Pons (tissue), 1 donor: ENCODE measurements at regions not wholly inside any gene's neighbourhood (a gene's known extent, or its start where the extent isn't known, plus 50 kb on each side); places are given as distances from the start of the nearest gene placed in this dataset.
A peak's percentile ranks its signal among the peaks of the same experiment; 100 is the strongest.

ENCODE experiments used
- DNase-seq: peaks from one replicate; pipeline ENCODE4 v3.0.0-alpha.2; 2016; ENCODE audit warnings: low spot score

GRCh38 chr16:54443352-54443751 is 156.8 kb upstream of the IRX3 start:
- DNase-seq, result no peak

GRCh38 chr16:54442864-54443263 is 156.3 kb upstream of the IRX3 start:
- DNase-seq, result no peak

- DNase-seq, result no peak
Observed at GRCh38 chr16:54438469-54438868, 151.9 kb upstream of the IRX3 start.

- no peak for DNase-seq
Observed at GRCh38 chr16:54437921-54438320, 151.3 kb upstream of the IRX3 start.

DNA sequence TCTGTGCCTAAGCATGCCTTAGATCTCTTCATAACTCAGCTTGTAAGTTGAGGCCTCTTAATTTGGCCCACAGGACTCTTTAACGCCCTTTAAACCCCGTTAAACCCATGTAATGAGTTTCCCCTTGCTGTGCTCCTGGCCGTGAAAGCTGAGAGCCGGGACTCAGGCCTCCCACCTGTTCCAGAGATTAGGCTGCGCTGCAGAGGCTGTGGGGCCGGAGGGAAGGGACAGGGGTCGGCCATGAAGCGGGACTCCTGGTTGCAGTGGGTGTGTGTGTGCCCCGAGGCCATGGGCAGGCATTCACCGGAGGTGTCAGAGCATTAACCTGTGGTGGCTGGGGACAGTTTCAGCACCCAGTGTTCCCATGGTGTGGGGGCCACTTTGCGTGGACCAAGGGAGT is 150.8 kb upstream of the IRX3 start:
- DNase-seq, result no peak

GRCh38 chr16:54436346-54436745 is 149.8 kb upstream of the IRX3 start:
- DNase-seq, result no peak

DNA sequence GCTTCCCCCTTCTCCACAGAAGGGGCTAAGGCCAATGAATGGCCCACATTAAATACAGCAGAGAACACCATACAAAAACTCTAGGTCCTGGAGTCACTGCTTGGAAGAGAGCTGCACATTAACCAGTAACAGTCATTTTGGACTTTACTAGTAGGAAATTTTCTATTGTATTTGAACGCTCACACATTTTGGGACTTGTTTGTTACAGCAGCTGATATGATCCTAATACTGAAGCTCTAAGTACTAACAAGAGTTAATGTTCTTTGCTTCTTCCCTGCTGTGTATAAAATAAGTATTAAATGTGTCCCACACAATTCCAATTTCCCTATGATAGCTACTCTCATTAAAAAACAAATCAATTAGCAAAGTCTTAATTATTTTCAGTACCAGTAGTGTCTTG is 148.3 kb upstream of the IRX3 start:
- no peak for DNase-seq

DNA sequence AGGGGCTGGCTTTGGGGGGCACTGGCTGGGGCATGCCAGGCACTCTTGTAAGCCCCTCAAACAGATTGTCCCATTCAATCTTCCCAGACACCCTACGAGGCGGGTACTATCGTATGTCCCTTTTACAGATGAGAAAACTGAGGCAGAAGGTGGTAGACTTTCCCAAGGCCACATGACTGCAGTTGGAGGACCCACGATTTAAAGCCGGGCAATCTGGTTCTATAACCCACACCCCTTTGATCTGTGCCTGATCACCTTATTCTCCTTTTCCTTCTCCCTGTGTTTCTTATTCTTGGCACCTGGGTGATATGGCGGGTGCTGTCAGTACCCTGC is 146.3 kb upstream of the IRX3 start:
- DNase-seq, result no peak

DNA sequence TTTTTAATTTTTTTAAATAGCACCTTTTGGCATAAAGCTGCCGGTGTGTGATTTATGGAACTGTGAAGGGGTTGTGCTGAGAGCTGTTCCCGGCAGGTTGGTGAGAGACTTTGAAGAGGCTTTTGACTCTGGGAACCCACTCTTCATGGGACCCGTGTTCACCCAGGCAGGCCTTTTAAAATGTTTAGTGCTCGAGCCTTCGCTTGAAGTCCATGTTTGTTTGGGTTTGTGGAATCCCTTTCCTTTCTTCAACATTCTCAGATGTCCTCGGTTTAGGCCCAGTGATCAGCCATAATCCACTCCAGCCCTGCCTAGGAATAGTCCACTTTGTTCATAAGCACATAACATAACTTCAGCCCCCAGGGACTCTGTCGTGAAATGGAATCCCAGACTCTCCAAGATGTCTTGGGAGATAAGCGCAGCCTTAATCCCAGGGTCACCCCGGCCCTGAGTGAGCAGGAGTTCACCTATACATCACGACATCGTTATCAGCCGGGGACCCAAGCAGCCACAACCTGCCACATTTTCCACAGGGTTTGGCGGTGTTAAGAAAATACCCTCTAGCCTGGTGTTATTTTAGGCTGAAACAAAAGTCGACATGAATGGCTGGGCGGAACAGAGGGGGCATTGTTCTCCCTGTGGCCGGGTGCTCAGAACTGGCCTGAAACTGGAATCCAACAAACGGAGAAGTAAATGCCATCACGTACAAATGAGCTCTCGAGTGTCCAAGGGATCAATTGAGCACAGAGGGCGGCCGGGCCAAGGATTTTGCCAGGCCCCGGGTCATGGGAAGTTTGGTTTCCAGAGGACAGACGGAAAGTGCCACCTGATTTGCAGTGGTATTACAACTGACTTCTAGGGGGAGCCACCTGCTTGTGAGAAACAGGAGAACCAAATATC is 145.7 kb upstream of the IRX3 start:
- peak; percentile 46 for DNase-seq

DNA sequence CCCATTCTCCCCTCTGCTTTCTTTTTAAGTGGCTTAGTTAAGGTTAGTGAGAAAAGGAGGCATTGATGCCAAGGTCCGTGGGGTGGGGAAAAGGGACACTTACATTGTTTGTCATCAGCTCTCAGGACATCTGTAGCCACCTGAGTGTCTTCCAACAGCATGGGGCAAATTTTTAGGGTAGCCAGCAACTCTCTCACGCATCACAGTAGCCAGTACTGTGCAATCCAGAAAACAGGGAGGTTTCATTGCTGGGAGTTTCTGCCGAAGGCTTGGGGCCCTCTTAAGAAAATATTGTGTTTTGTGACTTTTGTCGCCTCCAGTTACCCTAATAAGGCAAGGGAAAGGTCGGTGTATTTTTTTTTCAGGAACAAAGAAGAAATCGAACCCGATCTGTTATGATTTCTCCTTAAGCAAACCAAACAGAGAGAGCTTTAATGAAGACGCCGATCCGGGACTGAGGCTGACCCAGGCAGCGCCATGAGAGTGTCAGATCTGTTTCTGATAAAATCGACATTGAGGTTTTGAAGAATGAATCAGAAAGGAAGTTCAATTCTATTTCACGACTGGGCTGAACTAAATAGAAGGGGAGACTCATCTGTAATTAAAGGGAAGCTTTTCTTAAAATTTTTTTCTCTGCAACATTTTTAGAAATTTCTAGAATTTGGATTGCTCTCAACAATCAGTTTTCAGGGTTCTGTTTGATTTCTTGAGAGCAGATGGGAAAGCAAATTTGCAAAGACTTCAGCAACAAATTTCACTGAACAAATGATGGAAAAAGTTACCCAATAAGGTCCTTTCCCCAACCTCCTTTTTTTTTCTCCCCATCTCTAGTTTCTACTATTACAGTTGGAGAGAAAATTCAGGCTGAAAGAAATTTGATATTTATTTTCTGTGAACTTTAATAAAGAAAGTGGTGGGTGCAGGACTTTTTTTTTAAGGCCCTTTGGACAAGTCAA is 144.7 kb upstream of the IRX3 start:
- DNase-seq, result no peak

- no peak for DNase-seq
Observed at GRCh38 chr16:54430491-54431030, 144.0 kb upstream of the IRX3 start.

DNA sequence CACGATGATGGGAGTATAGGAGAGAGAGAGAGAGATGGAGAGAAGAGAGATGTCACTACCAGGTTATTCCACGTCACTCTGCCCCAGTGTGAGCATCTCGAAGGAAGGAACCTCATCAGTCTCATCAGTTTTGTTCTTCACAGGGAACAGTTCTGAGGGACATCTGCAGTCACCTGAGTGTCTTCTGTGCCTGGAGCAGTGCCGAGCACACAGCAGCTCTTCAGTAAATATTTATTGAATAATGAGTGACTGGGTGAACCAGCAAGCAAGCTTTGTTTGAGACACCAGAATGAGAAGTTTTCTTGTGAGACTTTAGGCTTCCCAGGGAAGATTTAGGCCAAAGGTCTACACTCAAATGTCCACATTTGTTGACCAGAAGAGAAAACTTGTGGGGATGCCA is 142.4 kb upstream of the IRX3 start:
- no peak for DNase-seq

DNA sequence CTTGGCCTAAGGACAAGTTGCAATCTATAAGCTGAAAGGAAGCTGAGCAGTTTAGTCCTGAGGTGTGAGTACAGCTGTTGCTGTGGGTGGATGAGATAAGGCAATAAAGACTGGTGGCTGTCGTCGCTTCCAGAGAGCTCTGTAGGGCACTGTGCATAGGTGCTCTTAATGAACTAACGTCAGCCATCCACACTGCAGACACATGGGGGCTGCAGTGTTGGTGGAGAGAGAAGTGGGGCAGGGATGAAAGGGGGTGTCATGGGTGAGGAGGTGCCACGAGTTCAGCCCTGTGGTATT is 139.9 kb upstream of the IRX3 start:
- DNase-seq, result no peak

- DNase-seq, result no peak
Observed at GRCh38 chr16:54425681-54426552, 139.3 kb upstream of the IRX3 start.

- no peak for DNase-seq
Observed at GRCh38 chr16:54425068-54425467, 138.5 kb upstream of the IRX3 start.

DNA sequence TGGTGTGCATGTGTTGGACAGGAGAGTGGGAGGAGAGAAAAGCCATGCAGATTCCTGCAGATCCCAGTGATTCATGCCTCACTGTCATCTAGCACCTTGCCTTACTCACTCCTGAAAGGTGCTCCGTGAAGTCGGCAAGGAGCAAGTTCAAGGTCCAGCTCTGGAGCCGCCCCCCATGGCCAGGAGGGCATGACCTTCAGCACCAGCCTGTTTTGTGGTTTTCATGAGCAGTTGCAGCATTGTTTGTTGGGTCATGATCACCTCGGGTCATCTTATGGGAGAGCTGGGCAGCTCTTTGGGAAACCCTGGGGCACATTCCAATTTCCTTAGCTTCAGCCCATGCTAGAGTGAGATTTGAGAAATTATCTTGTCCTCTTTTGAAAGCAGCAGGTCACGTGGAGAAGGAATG is 137.5 kb upstream of the IRX3 start:
- DNase-seq, result no peak

DNA sequence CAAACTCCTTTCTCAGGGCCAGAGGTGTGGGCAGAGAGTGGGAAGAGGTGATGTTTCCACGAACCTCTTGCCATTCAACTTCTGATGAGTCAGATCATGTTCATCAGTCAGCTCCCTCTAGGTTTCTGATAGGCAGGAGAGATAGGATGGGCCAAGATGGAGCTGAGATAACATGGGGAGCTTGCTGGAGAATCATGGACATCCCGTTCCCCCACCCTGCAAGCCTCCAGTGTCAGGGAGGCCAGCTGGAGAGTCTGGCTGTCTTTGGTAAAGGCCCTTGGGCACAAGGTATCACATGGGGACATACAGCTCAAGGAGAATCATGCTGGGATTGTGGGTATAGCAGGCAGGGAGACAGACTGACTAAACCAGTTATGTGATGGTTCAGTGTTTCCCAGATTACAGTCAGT is 136.0 kb upstream of the IRX3 start:
- DNase-seq, result no peak

DNA sequence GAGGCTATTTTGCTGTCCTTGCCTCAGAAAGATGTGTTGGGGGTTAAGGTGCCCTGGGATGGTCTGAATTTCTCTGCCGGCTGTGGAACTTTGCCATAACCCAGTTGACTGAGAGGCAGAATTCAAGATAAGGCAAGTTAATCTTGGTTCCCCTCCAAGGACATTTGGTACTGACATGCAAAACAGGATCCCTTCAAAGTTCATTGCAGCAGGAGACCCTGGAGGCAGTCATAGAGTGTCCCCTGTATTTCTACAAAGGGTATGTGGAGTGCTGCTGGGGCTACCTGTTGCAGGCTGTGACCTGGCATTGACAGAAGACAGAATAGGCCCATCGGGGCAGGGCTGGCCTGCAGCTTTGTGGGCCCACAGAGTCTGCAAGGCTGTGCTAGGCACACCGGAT is 135.6 kb upstream of the IRX3 start:
- DNase-seq, result no peak

DNA sequence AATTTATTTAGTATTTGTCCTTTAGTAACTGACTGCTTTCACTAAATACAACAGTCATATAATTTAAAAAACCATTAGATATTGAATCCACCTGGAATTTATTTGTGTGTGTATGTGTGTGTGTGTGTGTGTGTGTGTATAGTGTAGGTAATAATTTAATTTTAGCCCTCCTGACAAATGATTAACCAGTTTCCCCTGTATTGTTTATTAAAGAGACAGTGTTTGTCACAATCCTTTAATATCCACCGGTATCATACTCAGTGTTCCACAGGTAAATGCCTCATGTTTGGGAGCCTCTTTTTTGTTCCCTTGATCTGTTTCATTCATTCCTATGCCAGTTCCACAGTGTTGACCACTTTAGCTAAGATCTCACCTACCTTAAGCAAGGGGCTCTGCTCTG is 134.6 kb upstream of the IRX3 start:
- DNase-seq, result no peak

DNA sequence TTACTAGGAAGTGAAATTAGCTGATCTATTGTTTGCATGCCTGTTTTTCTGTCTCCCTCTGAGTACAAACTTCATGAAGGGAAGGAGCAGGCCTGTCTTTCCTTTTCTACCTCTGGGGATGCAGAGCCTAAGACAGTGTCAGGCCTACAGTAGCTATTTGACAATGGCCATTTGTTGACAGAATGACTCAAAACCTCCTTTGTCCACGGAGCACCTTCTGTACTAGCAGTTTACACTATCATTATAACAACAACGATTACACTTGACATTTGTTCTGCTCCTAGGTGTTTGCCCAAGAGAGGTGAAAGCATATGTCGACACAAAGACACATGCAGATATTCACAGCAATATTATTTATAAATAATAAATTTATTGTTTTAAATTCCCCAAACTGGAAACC is 132.3 kb upstream of the IRX3 start:
- DNase-seq, result no peak

DNA sequence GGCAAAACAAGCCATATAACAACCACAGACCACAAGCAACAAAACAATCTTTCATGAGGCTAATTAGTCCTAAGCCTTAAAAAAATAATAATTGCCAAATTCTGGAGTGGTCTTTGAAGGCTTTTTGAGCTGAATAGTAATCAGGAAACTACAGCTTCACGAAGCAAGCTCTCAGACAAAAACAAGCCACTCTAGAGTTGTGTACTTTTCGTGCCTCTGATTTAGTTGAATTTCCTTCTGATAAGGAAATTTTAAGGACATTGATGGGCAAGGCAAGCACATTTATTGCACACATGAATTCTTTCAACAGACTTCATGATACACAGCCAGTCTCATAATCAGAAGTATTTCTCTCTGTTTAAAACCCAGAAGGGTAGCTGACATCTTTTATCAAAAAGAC is 130.8 kb upstream of the IRX3 start:
- no peak for DNase-seq

DNA sequence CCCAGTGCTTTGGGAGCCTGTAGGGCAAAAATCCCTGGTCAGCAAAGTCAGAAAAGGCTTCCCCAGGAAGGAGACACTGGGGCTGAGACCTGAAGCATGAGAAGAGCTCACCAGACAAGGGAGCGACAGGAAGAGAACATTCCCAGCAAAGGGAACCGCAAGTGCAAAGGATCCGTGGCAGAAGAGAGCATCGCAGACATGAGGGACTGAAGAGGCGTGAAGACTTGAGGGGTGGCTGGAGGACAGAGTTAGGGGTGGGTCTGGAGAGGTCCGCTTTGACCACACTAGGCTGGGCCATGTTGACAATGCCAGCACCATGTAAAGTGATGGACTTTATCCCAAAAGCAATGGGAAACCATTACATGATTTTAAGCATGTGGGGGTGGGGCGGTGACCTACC is 128.1 kb upstream of the IRX3 start:
- DNase-seq, result no peak
